ENCODE measurements at regions not wholly inside any gene's neighbourhood (a gene's known extent, or its start where the extent isn't known, plus 50 kb on each side); places are given as distances from the start of the nearest gene placed in this dataset.
"Not testable (repeated sequence)": the region's sequence is repeated elsewhere in the genome, so short reads cannot be mapped to it uniquely, and the experiment has no call there.

- no peak for DNase-seq (ENCODE audit: low read depth in 2 of 2)
Measured at GRCh38 chr15:77909182-77909940, 168.2 kb downstream of the TBC1D2B start.

DNA sequence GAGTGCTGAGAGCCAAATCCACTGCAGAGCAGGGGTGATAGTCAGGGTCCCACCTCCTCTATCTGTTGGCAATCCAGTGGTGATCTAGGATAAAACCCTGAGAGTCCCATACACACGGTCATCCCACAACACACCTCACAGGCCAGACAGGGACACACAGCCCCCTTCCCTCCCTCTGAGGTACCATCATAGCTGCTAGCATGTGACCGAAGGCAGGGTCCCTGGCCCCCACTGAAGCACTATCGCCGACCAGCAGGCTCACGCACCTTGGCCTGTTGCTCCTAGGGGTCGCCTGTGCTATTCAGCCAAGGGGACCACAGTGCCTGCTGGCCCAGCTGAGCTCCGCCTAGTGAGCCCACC lies 168.8 kb downstream of the TBC1D2B start:
- DNase-seq (ENCODE audit: low read depth in 2 of 2) = not testable (repeated sequence)

GRCh38 chr15:77907824-77908751 lies 169.4 kb downstream of the TBC1D2B start:
- DNase-seq (ENCODE audit: low read depth in 2 of 2) = peak; percentile 34 to 71

DNA sequence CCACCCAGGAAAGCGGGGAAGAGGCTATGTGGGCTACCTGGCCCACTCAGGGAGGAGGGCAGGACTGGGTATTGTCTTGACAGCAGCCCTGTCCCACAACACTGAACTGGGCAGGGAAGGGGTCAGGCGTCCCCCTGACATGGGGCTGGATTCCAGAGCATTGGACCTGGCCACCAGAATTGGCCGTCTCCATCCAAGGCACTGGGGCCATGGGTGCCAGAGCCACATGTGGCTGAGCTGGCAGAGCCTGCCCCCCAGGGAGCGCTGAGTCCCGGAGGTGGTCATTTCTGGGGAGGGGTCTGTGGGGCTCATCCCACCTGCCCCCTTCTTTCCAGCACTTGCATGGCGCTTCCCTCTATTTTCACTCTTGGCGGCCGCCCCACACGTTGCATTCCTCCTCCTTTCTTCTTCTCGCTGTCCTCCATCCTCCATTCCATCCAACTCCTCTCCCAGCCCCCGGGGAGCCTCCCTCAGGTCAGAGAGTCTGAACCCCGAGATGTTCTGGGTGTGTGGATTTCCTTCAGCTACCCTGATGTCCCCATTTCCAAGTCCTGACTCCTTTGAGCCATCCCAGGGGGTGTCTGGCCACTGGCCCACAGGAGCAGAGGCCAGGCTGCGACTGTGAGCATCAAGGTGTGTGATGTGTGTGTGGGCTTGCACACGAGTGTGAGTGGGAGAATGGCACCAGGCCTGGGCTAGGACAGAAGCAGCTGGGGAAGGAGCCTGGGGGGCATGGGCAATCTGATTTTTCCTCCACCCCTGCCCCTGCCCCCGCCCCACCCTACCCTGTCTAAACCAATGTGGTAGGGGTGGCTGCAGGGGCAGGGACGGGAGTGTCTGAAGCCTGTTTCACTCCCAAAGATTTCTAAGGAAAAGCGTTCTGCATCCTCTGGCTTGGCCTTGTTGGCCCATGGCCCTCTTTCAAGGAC lies 171.2 kb downstream of the TBC1D2B start:
- DNase-seq (ENCODE audit: low read depth in 2 of 2) = not testable (repeated sequence)

DNA sequence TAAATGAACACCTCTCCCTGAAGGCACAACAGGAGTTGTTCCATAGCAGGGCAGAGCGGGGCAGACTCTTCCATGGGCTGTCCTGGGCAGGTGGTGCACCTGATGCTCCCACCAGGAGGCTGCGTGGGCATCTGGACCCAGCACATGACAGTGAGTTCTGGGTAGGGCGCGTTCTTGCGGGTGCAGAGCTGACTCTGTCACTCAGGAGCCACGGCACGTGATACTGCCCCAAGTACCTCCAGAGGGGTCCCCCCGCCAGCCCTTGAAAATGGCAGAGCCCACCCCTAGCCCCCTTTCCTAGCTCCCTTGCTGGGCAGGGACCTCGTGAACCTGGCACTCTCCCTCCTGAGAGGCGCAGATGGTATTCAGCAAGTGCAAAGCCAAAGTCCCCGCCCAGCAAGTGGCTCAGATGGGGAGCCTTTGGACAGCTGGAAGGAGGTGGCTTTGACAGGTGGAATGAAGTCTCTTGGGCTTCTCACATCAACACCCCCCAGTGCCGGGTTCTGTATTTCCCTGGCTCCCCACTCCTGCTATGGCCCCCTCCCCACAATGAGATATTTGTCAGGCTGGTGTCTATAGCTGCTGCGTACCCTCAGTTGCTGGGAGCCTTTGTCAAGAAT lies 172.1 kb downstream of the TBC1D2B start:
- no peak for DNase-seq (ENCODE audit: low read depth in 2 of 2)

GRCh38 chr15:77904901-77905300 lies 172.6 kb downstream of the TBC1D2B start:
- DNase-seq (ENCODE audit: low read depth in 2 of 2) = no peak

DNA sequence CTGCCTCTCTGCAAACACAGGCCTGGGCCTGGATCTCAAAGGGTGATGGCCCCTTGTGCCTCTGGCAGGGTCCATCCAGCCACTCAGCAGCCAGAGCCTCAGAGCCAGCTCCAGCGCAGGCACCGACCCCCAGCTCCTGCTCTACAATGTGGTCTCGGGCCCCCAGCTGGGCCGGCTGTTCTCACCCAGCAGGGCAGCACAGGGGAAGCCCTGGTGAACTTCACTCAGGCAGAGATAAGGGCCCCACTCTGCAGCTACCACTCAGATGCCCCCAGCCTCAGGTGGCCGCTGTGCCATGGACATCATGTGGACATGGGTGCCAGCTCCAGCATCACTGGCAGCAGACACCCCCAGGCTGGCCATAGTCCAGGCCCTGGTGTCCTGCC lies 173.1 kb downstream of the TBC1D2B start:
- DNase-seq (ENCODE audit: low read depth in 2 of 2) = no peak

DNA sequence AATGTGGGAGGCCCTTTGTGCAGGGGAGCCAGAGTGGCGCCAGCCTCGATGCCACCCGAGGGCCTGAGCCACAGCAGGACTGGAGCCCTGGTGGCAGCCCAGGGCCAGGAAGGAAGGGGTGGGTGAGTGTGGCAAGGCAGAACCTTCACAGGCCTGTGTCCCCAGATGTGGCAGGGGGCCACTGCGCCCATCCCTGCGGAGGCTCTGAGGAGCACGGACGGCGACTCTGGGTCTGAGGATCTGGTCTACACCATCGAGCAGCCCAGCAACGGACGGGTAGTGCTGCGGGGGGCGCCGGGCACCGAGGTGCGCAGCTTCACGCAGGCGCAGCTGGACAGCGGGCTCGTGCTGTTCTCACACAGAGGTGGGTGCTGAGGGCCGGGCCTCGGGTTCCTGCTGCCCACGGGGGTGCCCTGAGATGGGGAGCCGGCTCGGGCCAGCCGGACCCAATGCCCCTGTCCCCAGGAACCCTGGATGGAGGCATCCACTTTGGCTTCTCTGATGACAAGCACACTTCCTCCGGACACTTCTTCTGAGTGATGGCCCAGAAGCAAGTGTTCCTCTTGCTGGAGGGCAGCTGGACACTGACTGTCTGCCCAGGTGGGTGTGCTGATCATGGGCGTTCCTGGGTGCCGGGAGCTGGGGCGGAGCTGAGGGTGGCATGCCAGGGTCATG lies 173.6 kb downstream of the TBC1D2B start:
- not testable (repeated sequence) for DNase-seq (ENCODE audit: low read depth in 2 of 2)

DNA sequence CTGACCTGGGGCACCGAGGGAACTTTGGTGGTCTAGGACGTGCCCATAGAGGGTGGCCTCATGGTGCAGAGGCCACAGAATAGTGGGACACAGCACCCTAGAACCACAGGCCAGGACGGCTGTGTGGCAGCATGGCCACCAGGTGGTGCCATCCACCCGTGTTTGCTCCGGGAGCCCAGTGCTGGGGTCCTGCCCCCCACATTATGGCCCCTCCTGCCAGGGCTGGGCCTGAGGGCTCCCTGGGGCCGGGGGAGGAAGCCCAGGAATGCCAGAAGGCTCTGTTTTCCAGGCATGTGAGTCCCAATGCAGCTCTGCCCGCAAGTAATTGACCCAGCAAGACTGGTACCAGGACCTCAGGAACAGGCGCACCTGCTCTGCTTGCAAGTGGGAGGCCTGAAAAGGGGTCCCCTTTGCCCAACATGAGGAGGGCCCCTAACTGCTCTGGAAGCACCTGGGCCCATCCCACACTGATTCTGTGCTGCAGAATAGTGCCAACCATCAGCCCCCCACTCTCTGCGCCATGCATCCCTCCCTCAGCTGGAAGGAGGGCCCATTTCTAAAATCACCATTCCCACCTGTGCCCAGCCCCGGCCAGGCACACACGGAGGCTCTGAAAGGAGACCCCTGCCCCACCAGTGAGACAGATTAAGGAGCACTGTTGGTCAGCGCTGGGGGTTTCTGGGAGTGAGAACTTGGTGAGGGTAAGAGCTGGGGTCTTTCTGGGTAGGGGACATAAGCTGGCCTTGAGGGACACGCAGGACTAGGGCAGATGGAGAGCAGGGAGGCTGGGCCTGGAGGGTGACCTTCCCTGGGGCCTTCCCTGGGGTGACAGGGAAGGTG lies 174.4 kb downstream of the TBC1D2B start:
- DNase-seq (ENCODE audit: low read depth in 2 of 2) = peak; percentile 16 to 40

DNA sequence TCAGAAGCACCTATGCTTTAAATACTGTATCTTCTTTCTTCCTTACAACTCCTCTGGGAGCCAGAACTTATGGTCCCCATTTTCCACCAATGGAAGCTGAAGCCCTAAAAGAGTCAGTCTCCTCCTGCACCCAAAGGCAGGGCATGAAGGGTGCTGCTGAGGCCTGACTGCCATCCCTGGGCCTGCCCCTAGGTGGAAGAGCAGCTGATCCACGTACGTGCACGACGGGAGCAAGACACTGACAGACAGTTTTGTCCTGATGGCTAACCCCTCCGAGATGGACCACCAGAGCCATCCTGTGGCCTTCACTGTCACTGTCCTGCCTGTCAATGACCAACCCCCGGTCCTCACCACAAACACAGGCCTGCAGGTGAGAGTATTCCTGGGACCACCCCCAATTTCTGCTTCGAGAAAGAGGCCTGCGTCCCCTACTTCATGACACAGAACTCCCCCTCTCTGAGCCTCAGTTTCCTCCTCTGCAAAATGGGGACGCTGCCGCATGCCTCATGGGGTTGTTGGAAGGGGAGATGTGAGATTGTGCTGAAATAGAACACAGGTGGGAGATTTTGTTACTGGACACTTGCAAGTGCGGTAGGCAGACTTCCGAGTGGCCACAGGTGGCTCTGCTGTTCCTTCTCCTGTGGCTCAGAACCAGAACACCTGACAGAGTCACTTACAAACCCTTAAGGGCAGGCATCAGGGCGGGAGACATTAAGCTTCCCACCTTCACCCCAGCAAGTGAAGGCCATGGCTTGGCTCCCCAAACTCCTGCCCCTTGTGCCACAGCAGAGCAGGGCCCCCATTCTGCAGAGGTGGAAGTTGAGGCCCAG lies 175.4 kb downstream of the TBC1D2B start:
- DNase-seq (ENCODE audit: low read depth in 2 of 2) = no peak

- no peak for DNase-seq (ENCODE audit: low read depth in 2 of 2)
Measured at GRCh38 chr15:77901251-77901881, 176.1 kb downstream of the TBC1D2B start.

GRCh38 chr15:77900331-77900963 lies 177.1 kb downstream of the TBC1D2B start:
- peak; percentile 44 to 70 for DNase-seq (ENCODE audit: low read depth in 2 of 2)

- not testable (repeated sequence) for DNase-seq (ENCODE audit: low read depth in 2 of 2)
Measured at GRCh38 chr15:77899776-77900175, 177.7 kb downstream of the TBC1D2B start.

DNA sequence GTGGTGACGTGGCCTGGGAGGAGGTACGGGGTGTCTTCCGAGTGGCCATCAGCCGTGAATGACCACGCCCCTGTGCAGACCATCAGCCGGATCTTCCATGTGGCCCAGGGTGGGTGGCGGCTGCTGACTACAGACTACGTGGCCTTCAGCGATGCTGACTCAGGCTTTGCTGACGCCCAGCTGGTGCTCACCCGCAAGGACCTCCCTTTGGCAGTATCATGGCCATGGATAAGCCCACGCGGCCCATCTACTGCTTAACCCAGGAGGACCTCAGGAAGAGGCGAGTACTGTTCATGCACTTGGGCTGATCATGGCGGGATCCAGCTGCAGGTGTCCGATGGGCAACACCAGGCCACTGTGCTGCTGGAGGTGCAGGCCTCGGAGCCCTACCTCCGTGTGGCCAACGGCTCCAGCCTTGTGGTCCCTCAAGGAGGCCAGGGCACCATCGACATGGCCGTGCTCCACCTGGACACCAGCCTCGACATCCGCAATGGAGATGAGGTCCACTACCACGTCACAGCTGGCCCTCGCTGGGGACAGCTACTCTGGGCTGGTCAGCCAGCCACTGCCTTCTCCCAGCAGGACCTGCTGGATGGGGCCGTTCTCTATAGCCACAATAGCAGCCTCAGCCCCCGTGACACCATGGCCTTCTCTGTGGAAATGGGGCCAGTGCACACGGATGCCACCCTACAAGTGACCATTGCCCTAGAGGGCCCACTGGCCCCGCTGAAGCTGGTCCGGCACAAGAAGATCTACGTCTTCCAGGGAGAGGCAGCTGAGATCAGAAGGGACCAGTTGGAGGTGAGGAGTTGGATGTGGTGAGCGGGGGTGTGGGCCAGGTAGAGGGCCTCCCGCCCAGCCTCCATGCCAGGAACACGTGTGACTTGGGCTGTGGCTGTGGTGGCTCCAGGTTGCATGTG lies 178.4 kb downstream of the TBC1D2B start:
- no peak for DNase-seq (ENCODE audit: low read depth in 2 of 2)

DNA sequence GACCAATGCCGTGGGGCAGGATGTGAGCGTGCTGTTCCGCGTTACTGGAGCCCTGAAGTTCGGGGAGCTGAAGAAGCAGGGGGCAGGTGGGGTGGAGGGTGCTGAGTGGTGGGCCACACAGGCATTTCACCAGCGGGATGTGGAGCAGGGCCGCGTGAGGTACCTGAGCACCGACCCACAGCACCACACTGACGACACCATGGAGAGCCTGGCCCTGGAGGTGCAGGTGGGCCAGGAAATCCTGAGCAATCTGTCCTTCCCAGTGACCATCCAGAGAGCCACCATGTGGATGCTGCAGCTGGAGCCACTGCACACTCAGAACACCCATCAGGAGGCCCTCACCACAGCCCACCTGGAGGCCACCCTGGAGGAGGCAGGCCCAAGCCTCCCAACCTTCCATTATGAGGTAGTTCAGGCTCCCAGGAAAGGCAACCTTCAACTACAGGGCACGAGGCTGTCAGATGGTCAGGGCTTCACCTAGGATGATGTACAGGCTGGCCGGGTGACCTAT lies 179.6 kb downstream of the TBC1D2B start:
- no peak for DNase-seq (ENCODE audit: low read depth in 2 of 2)

DNA sequence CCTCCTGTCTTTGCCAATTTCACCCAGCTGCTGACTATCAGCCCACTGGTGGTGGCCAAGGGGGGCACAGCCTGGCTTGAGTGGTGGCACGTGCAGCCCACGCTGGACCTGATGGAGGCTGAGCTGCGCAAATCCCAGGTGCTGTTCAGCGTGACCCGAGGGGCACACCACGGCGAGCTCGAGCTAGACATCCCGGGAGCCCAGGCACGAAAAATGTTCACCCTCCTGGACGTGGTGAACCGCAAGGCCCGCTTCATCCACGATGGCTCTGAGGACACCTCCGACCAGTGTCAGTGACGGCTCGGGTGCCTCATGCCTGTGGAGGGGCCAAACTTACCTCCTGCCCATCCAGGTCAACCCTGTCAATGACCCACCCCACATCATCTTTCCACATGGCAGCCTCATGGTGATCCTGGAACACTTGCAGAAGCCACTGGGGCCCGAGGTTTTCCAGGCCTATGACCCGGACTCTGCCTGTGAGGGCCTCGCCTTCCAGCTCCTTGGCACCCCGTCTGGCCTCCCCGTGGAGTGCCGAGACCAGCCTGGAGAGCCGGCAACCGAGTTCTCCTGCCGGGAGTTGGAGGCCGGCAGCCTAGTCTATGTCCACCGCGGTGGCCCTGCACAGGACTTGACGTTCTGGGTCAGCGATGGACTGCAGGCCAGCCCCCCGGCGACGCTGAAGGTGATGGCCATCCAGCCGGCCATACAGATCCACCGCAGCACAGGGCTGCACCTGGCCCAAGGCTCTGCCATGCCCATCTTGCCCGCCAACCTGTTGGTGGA lies 180.2 kb downstream of the TBC1D2B start:
- DNase-seq (ENCODE audit: low read depth in 2 of 2) = not testable (repeated sequence)

Data from stimulated activated CD4-positive, alpha-beta T cell treated with anti-CD3 and anti-CD28 coated beads, Interleukin-4, amount 100 ng/mL, for 48 hours (primary cell).